Ishikawa (cell line): ENCODE measurements at regions not wholly inside any gene's neighbourhood (a gene's known extent, or its start where the extent isn't known, plus 50 kb on each side); places are given as distances from the start of the nearest gene placed in this dataset.

Source experiments
- CEBPB ChIP-seq: IDR thresholded peaks from 2 replicates; pipeline ENCODE4 v1.6.1; 2012
- CREB1 ChIP-seq: IDR thresholded peaks from 2 replicates; pipeline ENCODE4 v1.6.1; 2012; ENCODE audit warnings: low read depth
- EGR1 ChIP-seq: IDR thresholded peaks from 2 replicates; pipeline ENCODE4 v1.6.1; 2012
- EP300 ChIP-seq: IDR thresholded peaks from 2 replicates; pipeline ENCODE4 v1.6.1; 2012; ENCODE audit warnings: borderline replicate concordance
- FOXM1 ChIP-seq: IDR thresholded peaks from 2 replicates; pipeline ENCODE4 v1.6.1; 2012; ENCODE audit warnings: low read depth, borderline replicate concordance
- RAD21 ChIP-seq: IDR thresholded peaks from 2 replicates; pipeline ENCODE4 v1.6.1; 2012; ENCODE audit warnings: low read depth
- TAF1 ChIP-seq: IDR thresholded peaks from 2 replicates; pipeline ENCODE4 v1.6.1; 2012; ENCODE audit warnings: low read depth, mild to moderate bottlenecking
- TCF12 ChIP-seq: IDR thresholded peaks from 2 replicates; pipeline ENCODE4 v1.6.1; 2012; ENCODE audit warnings: low read depth
- TF ChIP-seq, protein P1 (sequence below): IDR thresholded peaks from 2 replicates; pipeline ENCODE4 v1.6.1; 2012; ENCODE audit warnings: low read depth, mild to moderate bottlenecking
- TF ChIP-seq, protein P2 (sequence below): IDR thresholded peaks from 2 replicates; pipeline ENCODE4 v1.6.1; 2012
- TF ChIP-seq, protein P3 (sequence below): IDR thresholded peaks from 2 replicates; pipeline ENCODE4 v1.6.1; 2012

DNA sequence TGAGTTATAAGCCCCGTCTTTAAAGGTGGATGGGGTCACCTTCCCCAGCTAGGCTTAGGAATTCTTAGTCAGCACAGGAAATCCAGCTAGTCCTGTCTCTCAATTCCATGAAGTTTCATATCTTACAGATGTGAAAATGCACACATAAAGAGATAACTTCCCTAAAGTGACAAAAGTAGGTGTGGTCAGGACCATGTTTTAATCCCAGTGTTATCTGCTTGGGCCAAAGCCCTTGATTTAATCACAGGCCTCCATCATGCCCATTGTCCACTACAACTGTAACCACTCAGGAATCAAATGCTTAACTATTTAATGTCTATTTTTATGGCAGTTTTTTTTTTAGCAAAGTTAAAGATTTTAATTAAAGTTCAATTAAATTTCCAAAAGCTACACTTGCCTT lies 194.4 kb upstream of the BTG1 start:
- TF ChIP-seq CREB1 (no peak), FOXM1 (no peak), EGR1 (no peak), RAD21 (no peak), CEBPB (no peak), TAF1 (no peak), EP300 (no peak), TCF12 (no peak)
- TF ChIP-seq, protein P1, sequence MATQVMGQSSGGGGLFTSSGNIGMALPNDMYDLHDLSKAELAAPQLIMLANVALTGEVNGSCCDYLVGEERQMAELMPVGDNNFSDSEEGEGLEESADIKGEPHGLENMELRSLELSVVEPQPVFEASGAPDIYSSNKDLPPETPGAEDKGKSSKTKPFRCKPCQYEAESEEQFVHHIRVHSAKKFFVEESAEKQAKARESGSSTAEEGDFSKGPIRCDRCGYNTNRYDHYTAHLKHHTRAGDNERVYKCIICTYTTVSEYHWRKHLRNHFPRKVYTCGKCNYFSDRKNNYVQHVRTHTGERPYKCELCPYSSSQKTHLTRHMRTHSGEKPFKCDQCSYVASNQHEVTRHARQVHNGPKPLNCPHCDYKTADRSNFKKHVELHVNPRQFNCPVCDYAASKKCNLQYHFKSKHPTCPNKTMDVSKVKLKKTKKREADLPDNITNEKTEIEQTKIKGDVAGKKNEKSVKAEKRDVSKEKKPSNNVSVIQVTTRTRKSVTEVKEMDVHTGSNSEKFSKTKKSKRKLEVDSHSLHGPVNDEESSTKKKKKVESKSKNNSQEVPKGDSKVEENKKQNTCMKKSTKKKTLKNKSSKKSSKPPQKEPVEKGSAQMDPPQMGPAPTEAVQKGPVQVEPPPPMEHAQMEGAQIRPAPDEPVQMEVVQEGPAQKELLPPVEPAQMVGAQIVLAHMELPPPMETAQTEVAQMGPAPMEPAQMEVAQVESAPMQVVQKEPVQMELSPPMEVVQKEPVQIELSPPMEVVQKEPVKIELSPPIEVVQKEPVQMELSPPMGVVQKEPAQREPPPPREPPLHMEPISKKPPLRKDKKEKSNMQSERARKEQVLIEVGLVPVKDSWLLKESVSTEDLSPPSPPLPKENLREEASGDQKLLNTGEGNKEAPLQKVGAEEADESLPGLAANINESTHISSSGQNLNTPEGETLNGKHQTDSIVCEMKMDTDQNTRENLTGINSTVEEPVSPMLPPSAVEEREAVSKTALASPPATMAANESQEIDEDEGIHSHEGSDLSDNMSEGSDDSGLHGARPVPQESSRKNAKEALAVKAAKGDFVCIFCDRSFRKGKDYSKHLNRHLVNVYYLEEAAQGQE, result no peak
- TF ChIP-seq, protein P2, sequence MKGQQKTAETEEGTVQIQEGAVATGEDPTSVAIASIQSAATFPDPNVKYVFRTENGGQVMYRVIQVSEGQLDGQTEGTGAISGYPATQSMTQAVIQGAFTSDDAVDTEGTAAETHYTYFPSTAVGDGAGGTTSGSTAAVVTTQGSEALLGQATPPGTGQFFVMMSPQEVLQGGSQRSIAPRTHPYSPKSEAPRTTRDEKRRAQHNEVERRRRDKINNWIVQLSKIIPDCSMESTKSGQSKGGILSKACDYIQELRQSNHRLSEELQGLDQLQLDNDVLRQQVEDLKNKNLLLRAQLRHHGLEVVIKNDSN, result no peak
- TF ChIP-seq, protein P3, sequence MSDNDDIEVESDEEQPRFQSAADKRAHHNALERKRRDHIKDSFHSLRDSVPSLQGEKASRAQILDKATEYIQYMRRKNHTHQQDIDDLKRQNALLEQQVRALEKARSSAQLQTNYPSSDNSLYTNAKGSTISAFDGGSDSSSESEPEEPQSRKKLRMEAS, result no peak
